Fibroblast of lung (primary cell): ENCODE measurements at regions not wholly inside any gene's neighbourhood (a gene's known extent, or its start where the extent isn't known, plus 50 kb on each side); places are given as distances from the start of the nearest gene placed in this dataset.

ENCODE experiments used
- DNase-seq, 2 donors: peaks; one replicate each; pipeline versions ENCODE4 v3.0.0 to v3.0.0-alpha.2; 2010; ENCODE audit warnings: low read depth in 2 of 2
- H2AFZ ChIP-seq: 2 replicates; pipeline ENCODE4 v1.5.1; 2012; ENCODE audit warnings: low read length, control low read depth, inconsistent platforms
- H3K27ac ChIP-seq: 2 replicates; pipeline ENCODE4 v1.5.1; 2011; ENCODE audit warnings: low read length, control low read depth; ENCODE audit not compliant: insufficient read depth
- H3K27me3 ChIP-seq: 2 replicates; pipeline ENCODE4 v1.5.1; 2011; ENCODE audit warnings: mild to moderate bottlenecking, low read length; ENCODE audit not compliant: control insufficient read depth, insufficient read depth
- H3K36me3 ChIP-seq: 2 replicates; pipeline ENCODE4 v1.5.1; 2011; ENCODE audit warnings: low read length; ENCODE audit not compliant: control insufficient read depth, insufficient read depth
- H3K4me1 ChIP-seq: 2 replicates; pipeline ENCODE4 v1.5.1; 2011; ENCODE audit warnings: low read length; ENCODE audit not compliant: control insufficient read depth, insufficient read depth; ENCODE audit errors: extremely low read depth
- H3K4me2 ChIP-seq: 2 replicates; pipeline ENCODE4 v1.5.1; 2011; ENCODE audit warnings: low read length, control low read depth; ENCODE audit not compliant: insufficient read depth; ENCODE audit errors: extremely low read depth
- H3K4me3 ChIP-seq, 4 experiments: fragments of 200-600 bp in 1 of 4; sonication (generic) in 1 of 4; replicated peaks in 1 of 4; 2 replicates each; pipeline ENCODE4 v1.5.1; 2011 to 2016; ENCODE audit warnings: low read length in 4 of 4, low read depth in 3 of 4, mild to moderate bottlenecking in 3 of 4, control low read depth in 2 of 4, inconsistent platforms in 1 of 4, mixed read lengths in 1 of 4; ENCODE audit not compliant: insufficient read depth in 1 of 4; ENCODE audit errors: control extremely low read depth in 1 of 4
- H3K79me2 ChIP-seq: 2 replicates; pipeline ENCODE4 v1.5.1; 2012; ENCODE audit warnings: mild to moderate bottlenecking, low read length, inconsistent platforms; ENCODE audit not compliant: control insufficient read depth, insufficient read depth
- H3K9ac ChIP-seq: 2 replicates; pipeline ENCODE4 v1.5.1; 2011; ENCODE audit warnings: mild to moderate bottlenecking, low read length, control low read depth; ENCODE audit not compliant: insufficient read depth
- H3K9me3 ChIP-seq: 2 replicates; pipeline ENCODE4 v1.5.1; 2012; ENCODE audit warnings: low read depth, low read length; ENCODE audit not compliant: control insufficient read depth, insufficient read depth
- H4K20me1 ChIP-seq: 2 replicates; pipeline ENCODE4 v1.5.1; 2011; ENCODE audit warnings: low read length; ENCODE audit not compliant: control insufficient read depth, insufficient read depth; ENCODE audit errors: extremely low read depth
- EZH2 ChIP-seq: IDR thresholded peaks from 2 replicates; pipeline ENCODE4 v1.5.1; 2012; ENCODE audit warnings: low read length, control low read depth, mild to moderate bottlenecking; ENCODE audit errors: missing control alignments
- TF ChIP-seq, protein P1 (sequence below), 2 donors: IDR thresholded peaks in 1 of 2; conservative IDR thresholded peaks in 1 of 2; 1 replicate in 1 of 2; 2 replicates in 1 of 2; pipeline ENCODE4 v1.5.1; 2011 to 2012; ENCODE audit warnings: low read length in 2 of 2, control low read depth in 1 of 2, inconsistent platforms in 1 of 2, low read depth in 1 of 2, mild to moderate bottlenecking in 1 of 2

DNA sequence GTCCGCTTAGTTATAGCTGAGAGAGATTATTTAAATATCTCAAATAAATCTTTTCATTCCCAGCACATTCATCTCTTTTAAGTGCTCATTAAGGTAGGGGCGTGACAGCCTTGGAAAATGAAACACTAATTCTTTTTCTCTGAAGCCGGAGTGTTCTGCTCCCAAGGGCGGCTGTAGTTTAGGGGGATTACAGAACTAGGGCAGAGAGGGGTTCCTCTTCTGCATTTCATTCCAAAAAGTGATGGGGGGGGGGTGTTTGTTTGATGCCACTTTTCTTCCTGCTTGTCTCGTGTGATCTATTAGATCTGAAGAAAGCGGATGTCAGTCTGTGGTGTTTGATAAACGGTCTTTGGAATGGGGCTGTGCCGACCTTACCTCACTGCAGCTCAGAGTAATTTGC, 506.5 kb upstream of the MGMT start:
- H3K36me3 ChIP-seq: no peaks in the 10 kb centered on the region
- DNase-seq: no peak
- H3K9ac ChIP-seq: no peak overlapping the region
- no peaks in the 10 kb centered on the region for H3K27me3 ChIP-seq
- no peak overlapping the region for H3K27ac ChIP-seq
- no peaks in the 10 kb centered on the region for H3K4me1 ChIP-seq
- no peak overlapping the region for H3K4me3 ChIP-seq
- H2AFZ ChIP-seq: no peak overlapping the region
- no peaks in the 10 kb centered on the region for H3K9me3 ChIP-seq
- H4K20me1 ChIP-seq: no peaks in the 10 kb centered on the region
- TF ChIP-seq EZH2: no peak
- TF ChIP-seq, protein P1, sequence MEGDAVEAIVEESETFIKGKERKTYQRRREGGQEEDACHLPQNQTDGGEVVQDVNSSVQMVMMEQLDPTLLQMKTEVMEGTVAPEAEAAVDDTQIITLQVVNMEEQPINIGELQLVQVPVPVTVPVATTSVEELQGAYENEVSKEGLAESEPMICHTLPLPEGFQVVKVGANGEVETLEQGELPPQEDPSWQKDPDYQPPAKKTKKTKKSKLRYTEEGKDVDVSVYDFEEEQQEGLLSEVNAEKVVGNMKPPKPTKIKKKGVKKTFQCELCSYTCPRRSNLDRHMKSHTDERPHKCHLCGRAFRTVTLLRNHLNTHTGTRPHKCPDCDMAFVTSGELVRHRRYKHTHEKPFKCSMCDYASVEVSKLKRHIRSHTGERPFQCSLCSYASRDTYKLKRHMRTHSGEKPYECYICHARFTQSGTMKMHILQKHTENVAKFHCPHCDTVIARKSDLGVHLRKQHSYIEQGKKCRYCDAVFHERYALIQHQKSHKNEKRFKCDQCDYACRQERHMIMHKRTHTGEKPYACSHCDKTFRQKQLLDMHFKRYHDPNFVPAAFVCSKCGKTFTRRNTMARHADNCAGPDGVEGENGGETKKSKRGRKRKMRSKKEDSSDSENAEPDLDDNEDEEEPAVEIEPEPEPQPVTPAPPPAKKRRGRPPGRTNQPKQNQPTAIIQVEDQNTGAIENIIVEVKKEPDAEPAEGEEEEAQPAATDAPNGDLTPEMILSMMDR (conservative IDR thresholded peaks at IDR 0.05 in 1 of 2, IDR thresholded peaks at IDR 0.05 in 1 of 2; ENCODE audit: low read depth in 1 of 2, low read length in 2 of 2): no peak
- no peaks in the 10 kb centered on the region for H3K79me2 ChIP-seq
- H3K4me2 ChIP-seq: no peak overlapping the region

DNA sequence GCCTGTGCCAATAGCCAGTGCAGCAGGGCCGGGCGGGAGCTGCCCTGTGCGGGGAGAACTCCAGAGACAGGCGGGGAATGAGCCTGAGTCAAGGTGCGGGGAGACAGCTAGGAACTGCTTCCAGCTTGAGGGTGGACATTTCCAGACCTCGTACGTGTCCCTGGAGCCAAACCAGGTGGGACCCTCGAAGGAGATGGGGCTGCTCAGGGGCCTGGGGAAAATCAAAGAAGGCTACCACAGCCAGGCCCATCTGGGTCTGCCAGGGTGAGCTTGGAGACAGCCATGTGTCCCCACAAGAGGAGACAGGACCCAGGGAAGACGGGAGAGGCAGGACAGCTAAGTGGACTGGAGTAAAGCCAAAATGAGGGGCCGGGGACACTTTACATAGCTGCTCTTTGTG, 504.9 kb upstream of the MGMT start:
- H3K4me1 ChIP-seq: no peaks in the 10 kb centered on the region
- H3K27me3 ChIP-seq: no peaks in the 10 kb centered on the region
- no peaks in the 10 kb centered on the region for H4K20me1 ChIP-seq
- no peaks in the 10 kb centered on the region for H3K9me3 ChIP-seq
- H2AFZ ChIP-seq: no peak overlapping the region
- no peak for TF ChIP-seq EZH2
- TF ChIP-seq, protein P1 (conservative IDR thresholded peaks at IDR 0.05 in 1 of 2, IDR thresholded peaks at IDR 0.05 in 1 of 2; ENCODE audit: low read depth in 1 of 2, low read length in 2 of 2): no peak
- no peak overlapping the region for H3K4me2 ChIP-seq
- no peaks in the 10 kb centered on the region for H3K36me3 ChIP-seq
- no peak for DNase-seq
- H3K79me2 ChIP-seq: no peaks in the 10 kb centered on the region
- no peak overlapping the region for H3K9ac ChIP-seq
- H3K4me3 ChIP-seq: no peak overlapping the region
- H3K27ac ChIP-seq: no peak overlapping the region

DNA sequence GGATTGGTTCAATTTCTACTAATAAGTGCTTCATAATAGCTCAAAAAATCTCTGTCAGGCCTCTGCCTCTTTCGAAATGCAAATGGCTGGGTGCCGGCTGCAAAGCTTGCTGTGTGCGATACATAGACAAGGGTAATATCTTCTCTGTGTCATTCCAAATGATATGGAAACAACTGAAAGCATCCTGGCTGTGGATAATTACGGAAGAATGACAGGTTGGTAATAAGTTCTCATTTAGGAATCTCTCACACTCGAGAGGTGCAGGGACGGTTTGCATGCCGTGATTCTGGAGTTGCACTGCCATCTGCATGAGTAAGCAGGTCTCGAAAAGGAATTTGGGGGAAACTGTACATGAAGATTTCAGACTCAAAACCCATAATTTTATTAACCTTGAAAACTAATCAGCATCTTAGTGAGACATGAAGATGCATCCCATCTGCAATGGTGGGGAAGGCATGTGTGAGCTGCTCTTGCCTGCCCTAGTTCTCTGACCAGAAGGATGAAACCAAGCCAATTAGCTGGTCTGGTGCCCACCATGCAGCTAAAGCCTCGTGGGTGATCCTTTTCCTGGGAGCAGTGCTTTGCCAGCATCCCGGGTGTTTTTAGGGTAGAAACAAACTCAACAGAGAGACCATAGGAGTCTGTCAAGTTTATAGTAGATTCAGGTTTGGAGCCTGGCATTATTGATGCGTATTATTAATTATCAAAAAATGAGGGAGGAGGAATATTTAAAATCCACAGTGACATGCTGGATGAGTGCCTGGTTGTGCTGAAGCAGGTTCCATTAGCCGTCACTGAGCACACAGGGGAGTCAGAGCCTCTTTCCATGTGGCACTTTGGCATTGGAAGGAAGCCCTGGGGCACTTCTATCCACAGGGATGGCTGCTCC, 503.6 kb upstream of the MGMT start:
- H3K9me3 ChIP-seq: no peaks in the 10 kb centered on the region
- no peaks in the 10 kb centered on the region for H3K36me3 ChIP-seq
- no peaks in the 10 kb centered on the region for H3K79me2 ChIP-seq
- no peaks in the 10 kb centered on the region for H4K20me1 ChIP-seq
- no peak overlapping the region for H3K4me2 ChIP-seq
- H3K4me3 ChIP-seq: no peak overlapping the region
- H3K4me1 ChIP-seq: no peaks in the 10 kb centered on the region
- H2AFZ ChIP-seq: no peak overlapping the region
- TF ChIP-seq, protein P1 (conservative IDR thresholded peaks at IDR 0.05 in 1 of 2, IDR thresholded peaks at IDR 0.05 in 1 of 2; ENCODE audit: low read depth in 1 of 2, low read length in 2 of 2): no peak
- TF ChIP-seq EZH2: no peak
- DNase-seq: no peak
- H3K27me3 ChIP-seq: no peaks in the 10 kb centered on the region
- no peak overlapping the region for H3K27ac ChIP-seq
- H3K9ac ChIP-seq: no peak overlapping the region
